Fibroblast of mammary gland (primary cell): ENCODE measurements at regions not wholly inside any gene's neighbourhood (a gene's known extent, or its start where the extent isn't known, plus 50 kb on each side); places are given as distances from the start of the nearest gene placed in this dataset.

Experiments
- DNase-seq: peaks from one replicate; pipeline ENCODE4 v3.0.0-alpha.2; 2010; ENCODE audit warnings: low read depth
- H3K4me3 ChIP-seq: 2 replicates; pipeline ENCODE4 v1.5.1; 2011; ENCODE audit warnings: low read depth, mild to moderate bottlenecking, low read length, moderate library complexity; ENCODE audit not compliant: control insufficient read depth
- CTCF ChIP-seq: conservative IDR thresholded peaks from 2 replicates; pipeline ENCODE4 v1.5.1; 2011; ENCODE audit warnings: low read depth, low read length, inconsistent platforms; ENCODE audit not compliant: control insufficient read depth, insufficient read depth

- DNase-seq: no peak
- TF ChIP-seq CTCF: no peak
- H3K4me3 ChIP-seq: no peak overlapping the region
These were observed 131.4 kb downstream of the CHSY1 start for GRCh38 chr15:101120473-101120872.
